ENCODE measurements at regions not wholly inside any gene's neighbourhood (a gene's known extent, or its start where the extent isn't known, plus 50 kb on each side); places are given as distances from the start of the nearest gene placed in this dataset.

- H2BK12ac ChIP-seq (ENCODE audit: insufficient read length, low read depth, low read length): no peak overlapping the region
- WGBS (ENCODE audit: extremely low coverage, insufficient read length, low lambda C conversion rate): no CpG with 5 or more reads among the region's 1 CpG
- H3K14ac ChIP-seq (ENCODE audit: insufficient read depth, low read length): no peak overlapping the region
- DNase-seq: no peak
- Mint-ChIP-seq H3K4me3 (no peak overlapping the region), H3K4me1 (peaks cover 3 to 4% of the 10 kb centered on the region in 2 experiments; a peak in 3 of 4 replicates), H3K27ac (no peak overlapping the region), H3K27me3 (ENCODE audit: low read depth) (no peaks in the 10 kb centered on the region), H3K9me3 (no peaks in the 10 kb centered on the region), H3K36me3 (ENCODE audit: insufficient read depth in 1 of 3, low read depth in 3 of 3) (no peaks in the 10 kb centered on the region)
- H2AFZ ChIP-seq (ENCODE audit: low read length): no peak overlapping the region
- H3K4me2 ChIP-seq (ENCODE audit: insufficient read depth, insufficient read length, low read length): no peak overlapping the region
- no peaks in the 10 kb centered on the region for H3K4me1 ChIP-seq (ENCODE audit: insufficient read depth, low read length)
- no peak overlapping the region for H2BK120ac ChIP-seq (ENCODE audit: low read depth, low read length, poor library complexity, severe bottlenecking)
- H3K23ac ChIP-seq (ENCODE audit: insufficient read length, low read depth, low read length): no peak overlapping the region
- no peak overlapping the region for H3K18ac ChIP-seq (ENCODE audit: insufficient read length, low read depth, low read length)
- H2BK20ac ChIP-seq (ENCODE audit: low read depth, low read length, poor library complexity, severe bottlenecking): no peak overlapping the region
- no peak overlapping the region for H2BK5ac ChIP-seq (ENCODE audit: insufficient read length, low read length)
- no peak overlapping the region for H4K8ac ChIP-seq (replicated peaks; ENCODE audit: insufficient read length, low read depth, low read length)
- no peak overlapping the region for H3K27ac ChIP-seq (ENCODE audit: insufficient read length, low read depth, low read length)
- H3K4ac ChIP-seq (ENCODE audit: low read depth, low read length): no peak overlapping the region
- no peaks in the 10 kb centered on the region for H4K20me1 ChIP-seq (ENCODE audit: control insufficient read depth, insufficient read depth, insufficient read length)
- no peaks in the 10 kb centered on the region for H3K79me1 ChIP-seq (ENCODE audit: insufficient read depth, low read depth, low read length, poor library complexity, severe bottlenecking)
- H2AK5ac ChIP-seq (ENCODE audit: insufficient read length, low read length): no peak overlapping the region
- TF ChIP-seq CTCF (conservative IDR thresholded peaks at IDR 0.05): no peak
- no peak overlapping the region for H4K91ac ChIP-seq (ENCODE audit: insufficient read length, low read depth, low read length)
- H2BK15ac ChIP-seq (ENCODE audit: low read depth, low read length): no peak overlapping the region
- H3K9me3 ChIP-seq (ENCODE audit: control insufficient read depth, low read depth, low read length): no peaks in the 10 kb centered on the region
- H3K79me2 ChIP-seq (ENCODE audit: insufficient read depth, low read length): no peaks in the 10 kb centered on the region
- H4K5ac ChIP-seq (ENCODE audit: insufficient read length, low read depth, low read length): no peak overlapping the region
- H3K9ac ChIP-seq (ENCODE audit: extremely low read depth, insufficient read length, low read length): no peak overlapping the region
- no peak overlapping the region for H3T11ph ChIP-seq (ENCODE audit: low read length)
- H3K27me3 ChIP-seq (ENCODE audit: insufficient read depth, low read length): no peaks in the 10 kb centered on the region
- H3K23me2 ChIP-seq (ENCODE audit: insufficient read length, low read depth, low read length, poor library complexity, severe bottlenecking): no peaks in the 10 kb centered on the region
- H3K56ac ChIP-seq (ENCODE audit: insufficient read length, low read depth, low read length): no peak overlapping the region
Observed at GRCh38 chr9:18296702-18297055, 177.3 kb upstream of the ADAMTSL1 start.
